ENCODE measurements at regions not wholly inside any gene's neighbourhood (a gene's known extent, or its start where the extent isn't known, plus 50 kb on each side); places are given as distances from the start of the nearest gene placed in this dataset.

- no peak overlapping the region for H3K4me3 ChIP-seq (ENCODE audit: low read depth, low read length)
- no peak for TF ChIP-seq CTCF (IDR thresholded peaks at IDR 0.05; ENCODE audit: borderline replicate concordance, insufficient read depth, low read depth, low read length)
Measured at GRCh38 chr7:20504060-20504459, 111.4 kb upstream of the ABCB5 start.

- TF ChIP-seq CTCF (IDR thresholded peaks at IDR 0.05; ENCODE audit: borderline replicate concordance, insufficient read depth, low read depth, low read length), result no peak
Measured at GRCh38 chr7:20506175-20506574, 109.3 kb upstream of the ABCB5 start.

GRCh38 chr7:20507157-20507556 is 108.3 kb upstream of the ABCB5 start:
- no peak overlapping the region for H3K4me3 ChIP-seq (ENCODE audit: low read depth, low read length)
- no peak for TF ChIP-seq CTCF (IDR thresholded peaks at IDR 0.05; ENCODE audit: borderline replicate concordance, insufficient read depth, low read depth, low read length)

More at GRCh38 chr7:20506175-20506574, 109.3 kb upstream of the ABCB5 start:
- H3K4me3 ChIP-seq (ENCODE audit: low read depth, low read length), result no peak overlapping the region

GRCh38 chr7:20508109-20508508 is 107.4 kb upstream of the ABCB5 start:
- no peak for TF ChIP-seq CTCF (IDR thresholded peaks at IDR 0.05; ENCODE audit: borderline replicate concordance, insufficient read depth, low read depth, low read length)

GRCh38 chr7:20509892-20510572 is 105.4 kb upstream of the ABCB5 start:
- no peak overlapping the region for H3K4me3 ChIP-seq (ENCODE audit: low read depth, low read length)
- TF ChIP-seq CTCF (IDR thresholded peaks at IDR 0.05; ENCODE audit: borderline replicate concordance, insufficient read depth, low read depth, low read length), result no peak

More at GRCh38 chr7:20508109-20508508, 107.4 kb upstream of the ABCB5 start:
- H3K4me3 ChIP-seq (ENCODE audit: low read depth, low read length), result no peak overlapping the region

GRCh38 chr7:20510573-20510900 is 104.9 kb upstream of the ABCB5 start:
- TF ChIP-seq CTCF (IDR thresholded peaks at IDR 0.05; ENCODE audit: borderline replicate concordance, insufficient read depth, low read depth, low read length), result no peak
- no peak overlapping the region for H3K4me3 ChIP-seq (ENCODE audit: low read depth, low read length)

GRCh38 chr7:20513341-20513740 is 102.1 kb upstream of the ABCB5 start:
- H3K4me3 ChIP-seq (ENCODE audit: low read depth, low read length), result no peak overlapping the region
- TF ChIP-seq CTCF (IDR thresholded peaks at IDR 0.05; ENCODE audit: borderline replicate concordance, insufficient read depth, low read depth, low read length), result no peak

Measured in GM12875 (cell line).